OCI-LY1 (cell line): ENCODE measurements at regions not wholly inside any gene's neighbourhood (a gene's known extent, or its start where the extent isn't known, plus 50 kb on each side); places are given as distances from the start of the nearest gene placed in this dataset.

Experiments used
- EZH2 ChIP-seq: fragments of 200-600 bp; sonication (generic), shearing (Covaris generic); IDR thresholded peaks from 2 replicates; pipeline ENCODE4 v1.8.0; 2017; ENCODE audit warnings: borderline replicate concordance, mixed run types, mild to moderate bottlenecking, antibody characterized with exemption, low read length, moderate library complexity, mixed read lengths
- TF ChIP-seq, protein P1 (sequence below): fragments of 200-600 bp; sonication (generic), shearing (Covaris generic); IDR thresholded peaks from 2 replicates; pipeline ENCODE4 v1.5.1; 2017; ENCODE audit warnings: mild to moderate bottlenecking, antibody characterized with exemption, low read length, moderate library complexity, mixed read lengths

DNA sequence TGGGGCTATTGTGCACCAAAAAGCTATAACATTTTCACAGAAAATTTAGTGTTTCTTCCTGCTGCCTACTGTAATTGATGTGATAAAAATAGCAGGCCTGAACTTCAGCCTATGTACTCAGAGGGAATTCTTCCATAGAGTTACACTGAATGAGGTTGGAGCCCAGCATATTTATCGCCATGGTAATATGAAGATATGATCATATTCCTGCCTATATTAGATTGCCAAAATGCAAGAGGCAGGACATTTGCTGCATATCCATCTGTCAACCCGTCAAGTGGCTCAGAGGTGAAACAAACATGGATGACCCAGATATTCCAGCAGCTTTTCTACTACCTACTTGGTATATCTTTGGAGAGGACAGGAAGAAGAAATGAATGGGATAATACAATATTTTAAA, 1150.6 kb downstream of the TBL1XR1 start:
- TF ChIP-seq EZH2 = no peak
- TF ChIP-seq, protein P1, sequence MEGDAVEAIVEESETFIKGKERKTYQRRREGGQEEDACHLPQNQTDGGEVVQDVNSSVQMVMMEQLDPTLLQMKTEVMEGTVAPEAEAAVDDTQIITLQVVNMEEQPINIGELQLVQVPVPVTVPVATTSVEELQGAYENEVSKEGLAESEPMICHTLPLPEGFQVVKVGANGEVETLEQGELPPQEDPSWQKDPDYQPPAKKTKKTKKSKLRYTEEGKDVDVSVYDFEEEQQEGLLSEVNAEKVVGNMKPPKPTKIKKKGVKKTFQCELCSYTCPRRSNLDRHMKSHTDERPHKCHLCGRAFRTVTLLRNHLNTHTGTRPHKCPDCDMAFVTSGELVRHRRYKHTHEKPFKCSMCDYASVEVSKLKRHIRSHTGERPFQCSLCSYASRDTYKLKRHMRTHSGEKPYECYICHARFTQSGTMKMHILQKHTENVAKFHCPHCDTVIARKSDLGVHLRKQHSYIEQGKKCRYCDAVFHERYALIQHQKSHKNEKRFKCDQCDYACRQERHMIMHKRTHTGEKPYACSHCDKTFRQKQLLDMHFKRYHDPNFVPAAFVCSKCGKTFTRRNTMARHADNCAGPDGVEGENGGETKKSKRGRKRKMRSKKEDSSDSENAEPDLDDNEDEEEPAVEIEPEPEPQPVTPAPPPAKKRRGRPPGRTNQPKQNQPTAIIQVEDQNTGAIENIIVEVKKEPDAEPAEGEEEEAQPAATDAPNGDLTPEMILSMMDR = no peak
